ENCODE measurements at regions not wholly inside any gene's neighbourhood (a gene's known extent, or its start where the extent isn't known, plus 50 kb on each side); places are given as distances from the start of the nearest gene placed in this dataset.

- TF ChIP-seq ARNT2 (CRISPR knock-in tag; IDR thresholded peaks at IDR 0.05; ENCODE audit: low read depth) (peak; percentile 34; the same call in 1 of the 2 replicates), ZBTB2 (CRISPR knock-in tag; IDR thresholded peaks at IDR 0.05; ENCODE audit: low read depth) (no peak), PAXIP1 (CRISPR knock-in tag; conservative IDR thresholded peaks at IDR 0.05) (peak; percentile 100), AFF4 (CRISPR knock-in tag; IDR thresholded peaks at IDR 0.05) (peak; percentile 98), ARNT (IDR thresholded peaks at IDR 0.05) (no peak), ZNF800 (CRISPR knock-in tag; IDR thresholded peaks at IDR 0.05) (no peak), STAG1 (CRISPR knock-in tag; IDR thresholded peaks at IDR 0.05) (peak; percentile 41), ZNF513 (CRISPR knock-in tag; conservative IDR thresholded peaks at IDR 0.05) (no peak), RAD21 (CRISPR knock-in tag; IDR thresholded peaks at IDR 0.05) (no peak; the same call in 1 of the 2 replicates), HNRNPH1 (optimal IDR thresholded peaks at IDR 0.05; ENCODE audit: low read depth, low read length) (no peak), ZNF704 (CRISPR knock-in tag; IDR thresholded peaks at IDR 0.05; ENCODE audit: borderline replicate concordance) (no peak), MBD4 (IDR thresholded peaks at IDR 0.05; ENCODE audit: borderline replicate concordance, low read length) (no peak; the same call in 1 of the 2 replicates), TEAD2 (CRISPR knock-in tag; IDR thresholded peaks at IDR 0.05) (no peak)
These were observed 158.6 kb upstream of the DMRT1 start (continued) for GRCh38 chr9:682633-683508.

Data from HepG2 (cell line).